HepG2 (cell line): ENCODE measurements at regions not wholly inside any gene's neighbourhood (a gene's known extent, or its start where the extent isn't known, plus 50 kb on each side); places are given as distances from the start of the nearest gene placed in this dataset.
A peak's percentile ranks its signal among the peaks of the same experiment; 100 is the strongest.

Experiments
- AHR ChIP-seq: IDR thresholded peaks from 2 replicates; pipeline ENCODE4 v1.6.1; 2018; ENCODE audit warnings: missing genetic modification reagents, missing compliant biosample characterization
- BRF2 ChIP-seq: sonication (generic); formaldehyde crosslinking; IDR thresholded peaks from 2 replicates; pipeline ENCODE4 v1.8.1; 2022; ENCODE audit warnings: mild to moderate bottlenecking, missing genetic modification reagents
- CENPT ChIP-seq: sonication (generic); formaldehyde crosslinking; IDR thresholded peaks from 2 replicates; pipeline ENCODE4 v1.8.0; 2022; ENCODE audit warnings: low read depth, mild to moderate bottlenecking, moderate library complexity, missing genetic modification reagents
- HDAC1 ChIP-seq: sonication (generic); formaldehyde crosslinking; IDR thresholded peaks from 2 replicates; pipeline ENCODE4 v1.5.1; 2020; ENCODE audit warnings: mild to moderate bottlenecking, missing genetic modification reagents
- HOXA3 ChIP-seq: sonication (generic); formaldehyde crosslinking; IDR thresholded peaks from 2 replicates; pipeline ENCODE4 v1.5.0; 2020; ENCODE audit warnings: missing genetic modification reagents
- KLF16 ChIP-seq, 2 experiments: sonication (generic) in 1 of 2; formaldehyde crosslinking in 1 of 2; IDR thresholded peaks; 2 replicates each; pipeline versions ENCODE4 v1.6.1 to v1.8.0; 2016 to 2023; ENCODE audit warnings: missing genetic modification reagents in 2 of 2, missing compliant biosample characterization in 1 of 2
- MTF1 ChIP-seq: sonication (generic); formaldehyde crosslinking; IDR thresholded peaks from 2 replicates; pipeline ENCODE4 v1.5.0; 2020; ENCODE audit warnings: missing genetic modification reagents
- PITX1 ChIP-seq: sonication (generic); formaldehyde crosslinking; IDR thresholded peaks from 2 replicates; pipeline ENCODE4 v1.5.1; 2020; ENCODE audit warnings: mild to moderate bottlenecking, missing genetic modification reagents
- RFX1 ChIP-seq: fragments of 450-650 bp; IDR thresholded peaks from 2 replicates; pipeline ENCODE4 v1.6.1; 2017
- SRSF1 ChIP-seq: fragments of 200-400 bp; formaldehyde crosslinking; optimal IDR thresholded peaks from 2 replicates; pipeline ENCODE3; 2017; ENCODE audit warnings: mild to moderate bottlenecking, low read depth, low read length, moderate library complexity
- TBL1XR1 ChIP-seq: fragments of 150-350 bp; IDR thresholded peaks from 2 replicates; pipeline ENCODE4 v1.6.1; 2014; ENCODE audit warnings: borderline replicate concordance, low read length; ENCODE audit not compliant: partially characterized antibody
- TCF7 ChIP-seq: sonication (generic); IDR thresholded peaks from 2 replicates; pipeline ENCODE4 v1.6.1; 2016; ENCODE audit warnings: antibody characterized with exemption, low read depth
- TOPORS ChIP-seq: sonication (generic); formaldehyde crosslinking; IDR thresholded peaks from 2 replicates; pipeline ENCODE4 v1.8.0; 2023; ENCODE audit warnings: mild to moderate bottlenecking, missing genetic modification reagents
- ZBTB21 ChIP-seq: sonication (generic); formaldehyde crosslinking; IDR thresholded peaks from 2 replicates; pipeline ENCODE4 v1.4.0; 2020; ENCODE audit warnings: missing genetic modification reagents
- ZNF121 ChIP-seq: sonication (generic); formaldehyde crosslinking; IDR thresholded peaks from 2 replicates; pipeline ENCODE4 v1.5.0; 2020; ENCODE audit warnings: mild to moderate bottlenecking, missing genetic modification reagents
- ZNF350 ChIP-seq: sonication (generic); formaldehyde crosslinking; IDR thresholded peaks from 2 replicates; pipeline ENCODE4 v1.4.0; 2020; ENCODE audit warnings: mild to moderate bottlenecking, low read depth, missing genetic modification reagents, borderline replicate concordance
- ZNF501 ChIP-seq: sonication (generic); formaldehyde crosslinking; IDR thresholded peaks from 2 replicates; pipeline ENCODE4 v1.5.1; 2020; ENCODE audit warnings: mild to moderate bottlenecking, moderate library complexity, missing genetic modification reagents
- ZNF605 ChIP-seq: sonication (generic); formaldehyde crosslinking; IDR thresholded peaks from 2 replicates; pipeline ENCODE4 v1.8.0; 2022; ENCODE audit warnings: mild to moderate bottlenecking, missing genetic modification reagents
- ZNF678 ChIP-seq: sonication (generic); formaldehyde crosslinking; IDR thresholded peaks from 2 replicates; pipeline ENCODE4 v1.4.0; 2020; ENCODE audit warnings: mild to moderate bottlenecking, missing genetic modification reagents
- ZNF772 ChIP-seq: sonication (generic); formaldehyde crosslinking; IDR thresholded peaks from 2 replicates; pipeline ENCODE4 v1.5.0; 2020; ENCODE audit warnings: mild to moderate bottlenecking, missing genetic modification reagents
- ZNF780A ChIP-seq: sonication (generic); formaldehyde crosslinking; IDR thresholded peaks from 2 replicates; pipeline ENCODE4 v1.8.0; 2022; ENCODE audit warnings: mild to moderate bottlenecking, missing genetic modification reagents, moderate library complexity
- TF ChIP-seq, protein P1 (sequence below): sonication (generic); formaldehyde crosslinking; IDR thresholded peaks from 2 replicates; pipeline ENCODE4 v1.4.0; 2020; ENCODE audit warnings: missing genetic modification reagents
- TF ChIP-seq, protein P2 (sequence below): IDR thresholded peaks from 2 replicates; pipeline ENCODE4 v1.6.1; 2012; ENCODE audit warnings: inconsistent platforms
- TF ChIP-seq, protein P3 (sequence below): IDR thresholded peaks from 2 replicates; pipeline ENCODE4 v1.4.0; 2020; ENCODE audit warnings: mild to moderate bottlenecking, missing genetic modification reagents
- TF ChIP-seq, protein P4 (sequence below): sonication (generic); formaldehyde crosslinking; IDR thresholded peaks from 2 replicates; pipeline ENCODE4 v1.5.0; 2020; ENCODE audit warnings: mild to moderate bottlenecking, missing genetic modification reagents, moderate library complexity

- TF ChIP-seq BRF2 (CRISPR knock-in tag) (no peak), TOPORS (no peak), AHR (CRISPR knock-in tag) (no peak), ZNF772 (CRISPR knock-in tag) (no peak), HOXA3 (no peak), ZBTB21 (CRISPR knock-in tag) (no peak), ZNF501 (CRISPR knock-in tag) (no peak), TCF7 (peak; percentile 93), MTF1 (CRISPR knock-in tag) (no peak), ZNF678 (CRISPR knock-in tag) (no peak), ZNF121 (CRISPR knock-in tag) (no peak), CENPT (CRISPR knock-in tag) (no peak), RFX1 (no peak), ZNF350 (CRISPR knock-in tag) (no peak), PITX1 (CRISPR knock-in tag) (peak; percentile 82), HDAC1 (CRISPR knock-in tag) (no peak), ZNF780A (CRISPR knock-in tag) (no peak), SRSF1 (no peak), ZNF605 (CRISPR knock-in tag) (no peak), TBL1XR1 (no peak), KLF16 (CRISPR knock-in tag; IDR thresholded peaks at IDR 0.05) (0 out of 4 replicates have a peak, but pooled peaks of 1 of the 2 experiments have one; percentile 49)
- TF ChIP-seq, protein P1, sequence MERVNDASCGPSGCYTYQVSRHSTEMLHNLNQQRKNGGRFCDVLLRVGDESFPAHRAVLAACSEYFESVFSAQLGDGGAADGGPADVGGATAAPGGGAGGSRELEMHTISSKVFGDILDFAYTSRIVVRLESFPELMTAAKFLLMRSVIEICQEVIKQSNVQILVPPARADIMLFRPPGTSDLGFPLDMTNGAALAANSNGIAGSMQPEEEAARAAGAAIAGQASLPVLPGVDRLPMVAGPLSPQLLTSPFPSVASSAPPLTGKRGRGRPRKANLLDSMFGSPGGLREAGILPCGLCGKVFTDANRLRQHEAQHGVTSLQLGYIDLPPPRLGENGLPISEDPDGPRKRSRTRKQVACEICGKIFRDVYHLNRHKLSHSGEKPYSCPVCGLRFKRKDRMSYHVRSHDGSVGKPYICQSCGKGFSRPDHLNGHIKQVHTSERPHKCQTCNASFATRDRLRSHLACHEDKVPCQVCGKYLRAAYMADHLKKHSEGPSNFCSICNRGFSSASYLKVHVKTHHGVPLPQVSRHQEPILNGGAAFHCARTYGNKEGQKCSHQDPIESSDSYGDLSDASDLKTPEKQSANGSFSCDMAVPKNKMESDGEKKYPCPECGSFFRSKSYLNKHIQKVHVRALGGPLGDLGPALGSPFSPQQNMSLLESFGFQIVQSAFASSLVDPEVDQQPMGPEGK = peak; percentile 30; the same call in 1 of the 2 replicates
- TF ChIP-seq, protein P2, sequence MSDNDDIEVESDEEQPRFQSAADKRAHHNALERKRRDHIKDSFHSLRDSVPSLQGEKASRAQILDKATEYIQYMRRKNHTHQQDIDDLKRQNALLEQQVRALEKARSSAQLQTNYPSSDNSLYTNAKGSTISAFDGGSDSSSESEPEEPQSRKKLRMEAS = no peak
- TF ChIP-seq, protein P3, sequence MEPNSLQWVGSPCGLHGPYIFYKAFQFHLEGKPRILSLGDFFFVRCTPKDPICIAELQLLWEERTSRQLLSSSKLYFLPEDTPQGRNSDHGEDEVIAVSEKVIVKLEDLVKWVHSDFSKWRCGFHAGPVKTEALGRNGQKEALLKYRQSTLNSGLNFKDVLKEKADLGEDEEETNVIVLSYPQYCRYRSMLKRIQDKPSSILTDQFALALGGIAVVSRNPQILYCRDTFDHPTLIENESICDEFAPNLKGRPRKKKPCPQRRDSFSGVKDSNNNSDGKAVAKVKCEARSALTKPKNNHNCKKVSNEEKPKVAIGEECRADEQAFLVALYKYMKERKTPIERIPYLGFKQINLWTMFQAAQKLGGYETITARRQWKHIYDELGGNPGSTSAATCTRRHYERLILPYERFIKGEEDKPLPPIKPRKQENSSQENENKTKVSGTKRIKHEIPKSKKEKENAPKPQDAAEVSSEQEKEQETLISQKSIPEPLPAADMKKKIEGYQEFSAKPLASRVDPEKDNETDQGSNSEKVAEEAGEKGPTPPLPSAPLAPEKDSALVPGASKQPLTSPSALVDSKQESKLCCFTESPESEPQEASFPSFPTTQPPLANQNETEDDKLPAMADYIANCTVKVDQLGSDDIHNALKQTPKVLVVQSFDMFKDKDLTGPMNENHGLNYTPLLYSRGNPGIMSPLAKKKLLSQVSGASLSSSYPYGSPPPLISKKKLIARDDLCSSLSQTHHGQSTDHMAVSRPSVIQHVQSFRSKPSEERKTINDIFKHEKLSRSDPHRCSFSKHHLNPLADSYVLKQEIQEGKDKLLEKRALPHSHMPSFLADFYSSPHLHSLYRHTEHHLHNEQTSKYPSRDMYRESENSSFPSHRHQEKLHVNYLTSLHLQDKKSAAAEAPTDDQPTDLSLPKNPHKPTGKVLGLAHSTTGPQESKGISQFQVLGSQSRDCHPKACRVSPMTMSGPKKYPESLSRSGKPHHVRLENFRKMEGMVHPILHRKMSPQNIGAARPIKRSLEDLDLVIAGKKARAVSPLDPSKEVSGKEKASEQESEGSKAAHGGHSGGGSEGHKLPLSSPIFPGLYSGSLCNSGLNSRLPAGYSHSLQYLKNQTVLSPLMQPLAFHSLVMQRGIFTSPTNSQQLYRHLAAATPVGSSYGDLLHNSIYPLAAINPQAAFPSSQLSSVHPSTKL (CRISPR knock-in tag) = peak; percentile 98
- TF ChIP-seq, protein P4, sequence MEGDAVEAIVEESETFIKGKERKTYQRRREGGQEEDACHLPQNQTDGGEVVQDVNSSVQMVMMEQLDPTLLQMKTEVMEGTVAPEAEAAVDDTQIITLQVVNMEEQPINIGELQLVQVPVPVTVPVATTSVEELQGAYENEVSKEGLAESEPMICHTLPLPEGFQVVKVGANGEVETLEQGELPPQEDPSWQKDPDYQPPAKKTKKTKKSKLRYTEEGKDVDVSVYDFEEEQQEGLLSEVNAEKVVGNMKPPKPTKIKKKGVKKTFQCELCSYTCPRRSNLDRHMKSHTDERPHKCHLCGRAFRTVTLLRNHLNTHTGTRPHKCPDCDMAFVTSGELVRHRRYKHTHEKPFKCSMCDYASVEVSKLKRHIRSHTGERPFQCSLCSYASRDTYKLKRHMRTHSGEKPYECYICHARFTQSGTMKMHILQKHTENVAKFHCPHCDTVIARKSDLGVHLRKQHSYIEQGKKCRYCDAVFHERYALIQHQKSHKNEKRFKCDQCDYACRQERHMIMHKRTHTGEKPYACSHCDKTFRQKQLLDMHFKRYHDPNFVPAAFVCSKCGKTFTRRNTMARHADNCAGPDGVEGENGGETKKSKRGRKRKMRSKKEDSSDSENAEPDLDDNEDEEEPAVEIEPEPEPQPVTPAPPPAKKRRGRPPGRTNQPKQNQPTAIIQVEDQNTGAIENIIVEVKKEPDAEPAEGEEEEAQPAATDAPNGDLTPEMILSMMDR = no peak
These were observed 1387.7 kb downstream of the SUCLG1 start (continued) for GRCh38 chr2:83071352-83071751.
